Thoracic aorta (tissue), 2 donors: ENCODE measurements at regions not wholly inside any gene's neighbourhood (a gene's known extent, or its start where the extent isn't known, plus 50 kb on each side); places are given as distances from the start of the nearest gene placed in this dataset.
A peak's percentile ranks its signal among the peaks of the same experiment; 100 is the strongest.

Source experiments
- ATAC-seq: fragments of 150-250 bp; one replicate; pipeline ENCODE4 v1.8.0; 2017; ENCODE audit warnings: low read depth; ENCODE audit not compliant: insufficient number of reproducible peaks, low FRiP score
- DNase-seq: peaks from one replicate; pipeline ENCODE4 v3.0.0-alpha.2; 2020; ENCODE audit warnings: low spot score
- H3K27ac ChIP-seq, 2 donors: fragments of 200-600 bp; sonication (generic); 1 replicate in 1 of 2; 2 replicates in 1 of 2; pipeline ENCODE4 v1.5.1; 2016; ENCODE audit warnings: mild to moderate bottlenecking in 2 of 2, moderate library complexity in 2 of 2
- H3K27me3 ChIP-seq: fragments of 200-600 bp; sonication (generic); replicated peaks from 2 replicates; pipeline ENCODE4 v1.6.0; 2016; ENCODE audit warnings: mild to moderate bottlenecking; ENCODE audit not compliant: insufficient read depth
- H3K36me3 ChIP-seq: fragments of 200-600 bp; sonication (generic); one replicate; pipeline ENCODE4 v1.5.1; 2016
- H3K4me1 ChIP-seq, 2 donors: fragments of 200-600 bp; sonication (generic); 1 replicate in 1 of 2; 2 replicates in 1 of 2; pipeline versions ENCODE4 v1.5.1 to v1.6.0; 2016; ENCODE audit warnings: low read depth in 2 of 2, mild to moderate bottlenecking in 1 of 2; ENCODE audit not compliant: control insufficient read depth in 1 of 2
- H3K4me3 ChIP-seq: fragments of 200-600 bp; sonication (generic); 2 replicates; pipeline ENCODE4 v1.5.1; 2016; ENCODE audit warnings: mild to moderate bottlenecking
- H3K9me3 ChIP-seq: fragments of 200-600 bp; sonication (generic); 2 replicates; pipeline ENCODE4 v1.5.1; 2016
- CTCF ChIP-seq: fragments of 200-600 bp; sonication (generic); IDR thresholded peaks from one replicate; pipeline ENCODE4 v1.5.1; 2019; ENCODE audit warnings: antibody characterized with exemption

GRCh38 chr1:87170931-87171598 lies 157.6 kb upstream of the LMO4 start:
- H3K4me3 ChIP-seq = no peak overlapping the region
- ATAC-seq = no peak
- DNase-seq = no peak
- H3K36me3 ChIP-seq = no peaks in the 10 kb centered on the region
- H3K4me1 ChIP-seq = no peaks in the 10 kb centered on the region
- no peaks in the 10 kb centered on the region for H3K9me3 ChIP-seq
- TF ChIP-seq CTCF = no peak
- no peaks in the 10 kb centered on the region for H3K27me3 ChIP-seq
- H3K27ac ChIP-seq = no peak overlapping the region

- Histone ChIP-seq H3K27ac (no peak overlapping the region), H3K4me1 (no peaks in the 10 kb centered on the region), H3K27me3 (no peaks in the 10 kb centered on the region), H3K36me3 (no peaks in the 10 kb centered on the region), H3K9me3 (no peaks in the 10 kb centered on the region), H3K4me3 (no peak overlapping the region)
- ATAC-seq = no peak
- DNase-seq = no peak
- no peak for TF ChIP-seq CTCF
These were observed 155.4 kb upstream of the LMO4 start for GRCh38 chr1:87173231-87173630.

GRCh38 chr1:87174724-87175245 lies 153.9 kb upstream of the LMO4 start:
- ATAC-seq = peak; percentile 12
- no peak for TF ChIP-seq CTCF

GRCh38 chr1:87176087-87176486 lies 152.6 kb upstream of the LMO4 start:
- no peaks in the 10 kb centered on the region for H3K4me1 ChIP-seq
- DNase-seq (no peak), ATAC-seq (no peak)
- no peaks in the 10 kb centered on the region for H3K27me3 ChIP-seq
- no peak overlapping the region for H3K27ac ChIP-seq
- no peaks in the 10 kb centered on the region for H3K36me3 ChIP-seq
- H3K4me3 ChIP-seq = no peak overlapping the region
- no peak for TF ChIP-seq CTCF
- no peaks in the 10 kb centered on the region for H3K9me3 ChIP-seq

More at GRCh38 chr1:87174724-87175245, 153.9 kb upstream of the LMO4 start:
- Histone ChIP-seq H3K9me3 (no peaks in the 10 kb centered on the region), H3K4me1 (no peaks in the 10 kb centered on the region), H3K27ac (no peak overlapping the region), H3K36me3 (no peaks in the 10 kb centered on the region), H3K27me3 (no peaks in the 10 kb centered on the region), H3K4me3 (no peak overlapping the region)
- DNase-seq = no peak

GRCh38 chr1:87176514-87176913 lies 152.2 kb upstream of the LMO4 start:
- TF ChIP-seq CTCF = no peak
- no peak for ATAC-seq
- no peak overlapping the region for H3K4me3 ChIP-seq
- H3K36me3 ChIP-seq = no peaks in the 10 kb centered on the region
- no peaks in the 10 kb centered on the region for H3K4me1 ChIP-seq
- H3K27me3 ChIP-seq = no peaks in the 10 kb centered on the region
- no peak for DNase-seq
- H3K27ac ChIP-seq = no peak overlapping the region
- no peaks in the 10 kb centered on the region for H3K9me3 ChIP-seq
